ENCODE measurements at regions not wholly inside any gene's neighbourhood (a gene's known extent, or its start where the extent isn't known, plus 50 kb on each side); places are given as distances from the start of the nearest gene placed in this dataset.

- TF ChIP-seq POLR2A (IDR thresholded peaks at IDR 0.05) (no peak), CTCF (IDR thresholded peaks at IDR 0.05) (no peak)
Measured at GRCh38 chr16:85517563-85518179, 95.5 kb upstream of the GSE1 start.
